Testis (tissue), 2 donors: ENCODE measurements at regions not wholly inside any gene's neighbourhood (a gene's known extent, or its start where the extent isn't known, plus 50 kb on each side); places are given as distances from the start of the nearest gene placed in this dataset.

Source experiments
- POLR2A ChIP-seq: fragments of 450-650 bp; IDR thresholded peaks from one replicate; pipeline ENCODE4 v1.6.1; 2017; ENCODE audit warnings: antibody characterized with exemption, mild to moderate bottlenecking, moderate library complexity
- TF ChIP-seq, protein P1 (sequence below), 3 experiments: fragments of 450-650 bp in 2 of 3; fragments of 200-600 bp in 1 of 3; sonication (generic) in 1 of 3; IDR thresholded peaks; one replicate each; pipeline ENCODE4 v1.5.1; 2016 to 2019; ENCODE audit warnings: antibody characterized with exemption in 3 of 3, mild to moderate bottlenecking in 2 of 3, moderate library complexity in 1 of 3

DNA sequence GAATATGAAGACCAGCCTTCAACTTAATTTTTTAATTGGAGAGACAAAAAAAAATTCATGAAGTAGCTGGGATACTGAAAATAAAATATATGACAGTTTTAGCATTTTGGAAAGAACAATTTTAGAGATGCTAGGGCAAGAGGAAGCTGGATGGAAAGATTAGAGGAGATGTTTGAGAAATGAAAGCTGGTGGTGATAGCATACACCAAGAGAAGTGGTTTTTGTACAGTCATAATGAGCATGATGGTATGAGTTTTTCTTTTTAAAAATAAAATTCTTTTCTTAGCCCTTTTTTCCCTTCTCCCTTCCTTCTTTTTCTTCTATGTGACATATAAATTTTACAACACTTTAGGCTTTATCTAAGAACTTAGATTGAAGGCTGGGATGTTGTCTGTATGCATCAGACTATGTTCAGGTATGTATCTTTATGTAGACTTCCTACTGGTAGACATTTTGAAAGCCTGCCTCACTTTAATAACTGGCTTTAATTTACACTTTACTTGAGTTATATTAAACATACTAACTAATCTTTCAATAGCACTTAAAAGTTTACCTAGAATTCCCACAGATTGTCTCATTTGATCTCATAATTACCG lies 522.5 kb downstream of the TLE4 start:
- TF ChIP-seq POLR2A, result no peak
- TF ChIP-seq, protein P1, sequence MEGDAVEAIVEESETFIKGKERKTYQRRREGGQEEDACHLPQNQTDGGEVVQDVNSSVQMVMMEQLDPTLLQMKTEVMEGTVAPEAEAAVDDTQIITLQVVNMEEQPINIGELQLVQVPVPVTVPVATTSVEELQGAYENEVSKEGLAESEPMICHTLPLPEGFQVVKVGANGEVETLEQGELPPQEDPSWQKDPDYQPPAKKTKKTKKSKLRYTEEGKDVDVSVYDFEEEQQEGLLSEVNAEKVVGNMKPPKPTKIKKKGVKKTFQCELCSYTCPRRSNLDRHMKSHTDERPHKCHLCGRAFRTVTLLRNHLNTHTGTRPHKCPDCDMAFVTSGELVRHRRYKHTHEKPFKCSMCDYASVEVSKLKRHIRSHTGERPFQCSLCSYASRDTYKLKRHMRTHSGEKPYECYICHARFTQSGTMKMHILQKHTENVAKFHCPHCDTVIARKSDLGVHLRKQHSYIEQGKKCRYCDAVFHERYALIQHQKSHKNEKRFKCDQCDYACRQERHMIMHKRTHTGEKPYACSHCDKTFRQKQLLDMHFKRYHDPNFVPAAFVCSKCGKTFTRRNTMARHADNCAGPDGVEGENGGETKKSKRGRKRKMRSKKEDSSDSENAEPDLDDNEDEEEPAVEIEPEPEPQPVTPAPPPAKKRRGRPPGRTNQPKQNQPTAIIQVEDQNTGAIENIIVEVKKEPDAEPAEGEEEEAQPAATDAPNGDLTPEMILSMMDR (IDR thresholded peaks at IDR 0.05), result no peak
